Ascending aorta (tissue), 2 donors: ENCODE measurements at regions not wholly inside any gene's neighbourhood (a gene's known extent, or its start where the extent isn't known, plus 50 kb on each side); places are given as distances from the start of the nearest gene placed in this dataset.

Experiments used
- DNase-seq, 2 donors: peaks; one replicate each; pipeline ENCODE4 v3.0.0-alpha.2; 2019; ENCODE audit warnings: low spot score in 2 of 2
- H3K27ac ChIP-seq, 2 donors: fragments of 200-600 bp; sonication (generic); one replicate each; pipeline ENCODE4 v1.5.1; 2016 to 2017; ENCODE audit warnings: mild to moderate bottlenecking in 1 of 2
- H3K27me3 ChIP-seq: fragments of 200-600 bp; sonication (generic); one replicate; pipeline ENCODE4 v1.5.1; 2017
- H3K36me3 ChIP-seq, 2 donors: fragments of 200-600 bp; sonication (generic); one replicate each; pipeline ENCODE4 v1.5.1; 2016
- H3K4me1 ChIP-seq, 2 donors: fragments of 200-600 bp; sonication (generic); one replicate each; pipeline ENCODE4 v1.5.1; 2016 to 2017; ENCODE audit warnings: mild to moderate bottlenecking in 1 of 2
- H3K4me3 ChIP-seq, 2 donors: fragments of 200-600 bp; sonication (generic); one replicate each; pipeline ENCODE4 v1.5.1; 2016 to 2017; ENCODE audit warnings: mild to moderate bottlenecking in 1 of 2
- H3K9me3 ChIP-seq, 2 donors: fragments of 200-600 bp; sonication (generic); one replicate each; pipeline ENCODE4 v1.5.1; 2016
- CTCF ChIP-seq, 3 experiments: fragments of 200-600 bp in 2 of 3; fragments of 450-650 bp in 1 of 3; sonication (generic) in 2 of 3; IDR thresholded peaks; one replicate each; pipeline ENCODE4 v1.5.1; 2016 to 2019; ENCODE audit warnings: antibody characterized with exemption in 3 of 3, mild to moderate bottlenecking in 1 of 3, moderate library complexity in 1 of 3
- intact Hi-C: fragments of 100-400 bp; cut with DNase I; formaldehyde crosslinking; loops from one replicate; pipeline ENCODE4 v1.15.1; 2023

GRCh38 chr5:125370461-125371205 is 624.2 kb upstream of the ZNF608 start:
- H3K27me3 ChIP-seq, result no peaks in the 10 kb centered on the region
- no peak overlapping the region for H3K4me3 ChIP-seq
- no peaks in the 10 kb centered on the region for H3K4me1 ChIP-seq
- no peak for TF ChIP-seq CTCF (IDR thresholded peaks at IDR 0.05)
- no peak for DNase-seq
- H3K9me3 ChIP-seq, result no peaks in the 10 kb centered on the region
- H3K27ac ChIP-seq, result no peak overlapping the region
- H3K36me3 ChIP-seq, result no peaks in the 10 kb centered on the region
- intact Hi-C loops, result no loop called here

- no peak overlapping the region for H3K27ac ChIP-seq
- DNase-seq, result no peak
- H3K36me3 ChIP-seq, result no peaks in the 10 kb centered on the region
- no peak overlapping the region for H3K4me3 ChIP-seq
- no peaks in the 10 kb centered on the region for H3K4me1 ChIP-seq
- no peak for TF ChIP-seq CTCF (IDR thresholded peaks at IDR 0.05)
- H3K27me3 ChIP-seq, result no peaks in the 10 kb centered on the region
- no peaks in the 10 kb centered on the region for H3K9me3 ChIP-seq
- intact Hi-C loops, result no loop called here
Measured at GRCh38 chr5:125372694-125373631, 626.5 kb upstream of the ZNF608 start.

GRCh38 chr5:125375143-125375542 is 628.7 kb upstream of the ZNF608 start:
- no peaks in the 10 kb centered on the region for H3K36me3 ChIP-seq
- H3K9me3 ChIP-seq, result no peaks in the 10 kb centered on the region
- H3K4me3 ChIP-seq, result no peak overlapping the region
- no peak for DNase-seq
- no peaks in the 10 kb centered on the region for H3K27me3 ChIP-seq
- no peak for TF ChIP-seq CTCF (IDR thresholded peaks at IDR 0.05)
- no peak overlapping the region for H3K27ac ChIP-seq
- no peaks in the 10 kb centered on the region for H3K4me1 ChIP-seq
- intact Hi-C loops, result no loop called here

GRCh38 chr5:125376059-125376641 is 629.7 kb upstream of the ZNF608 start:
- TF ChIP-seq CTCF (IDR thresholded peaks at IDR 0.05), result no peak
- no peaks in the 10 kb centered on the region for H3K27me3 ChIP-seq
- no peak overlapping the region for H3K4me3 ChIP-seq
- H3K9me3 ChIP-seq, result no peaks in the 10 kb centered on the region
- intact Hi-C loops, result no loop called here
- H3K36me3 ChIP-seq, result no peaks in the 10 kb centered on the region
- DNase-seq, result no peak
- H3K27ac ChIP-seq, result no peak overlapping the region
- no peaks in the 10 kb centered on the region for H3K4me1 ChIP-seq

GRCh38 chr5:125377141-125377540 is 630.7 kb upstream of the ZNF608 start:
- Histone ChIP-seq H3K36me3 (no peaks in the 10 kb centered on the region), H3K9me3 (no peaks in the 10 kb centered on the region), H3K27ac (no peak overlapping the region), H3K27me3 (no peaks in the 10 kb centered on the region), H3K4me3 (no peak overlapping the region), H3K4me1 (no peaks in the 10 kb centered on the region)
- DNase-seq, result no peak
- TF ChIP-seq CTCF (IDR thresholded peaks at IDR 0.05), result no peak
- intact Hi-C loops, result no loop called here
